HFFc6 (cell line): ENCODE measurements at regions not wholly inside any gene's neighbourhood (a gene's known extent, or its start where the extent isn't known, plus 50 kb on each side); places are given as distances from the start of the nearest gene placed in this dataset.

Source experiments
- DNase-seq: peaks from one replicate; pipeline ENCODE4 v3.0.0-alpha.2; 2018
- H3K27ac Mint-ChIP-seq: 2 replicates; pipeline ENCODE4 v1.8.0; 2020; ENCODE audit warnings: mild to moderate bottlenecking, mixed read lengths
- H3K27me3 Mint-ChIP-seq: 2 replicates; pipeline ENCODE4 v1.8.0; 2021; ENCODE audit warnings: mild to moderate bottlenecking, moderate library complexity, mixed read lengths; ENCODE audit not compliant: insufficient read depth
- H3K36me3 Mint-ChIP-seq: 2 replicates; pipeline ENCODE4 v1.8.0; 2021; ENCODE audit warnings: low read depth, mixed read lengths
- H3K4me1 Mint-ChIP-seq: 2 replicates; pipeline ENCODE4 v1.8.0; 2020; ENCODE audit warnings: low read depth, mixed read lengths
- H3K4me3 Mint-ChIP-seq: 2 replicates; pipeline ENCODE4 v1.8.0; 2020; ENCODE audit warnings: mild to moderate bottlenecking, moderate library complexity, mixed read lengths
- H3K9me3 Mint-ChIP-seq: 2 replicates; pipeline ENCODE4 v1.8.0; 2020; ENCODE audit warnings: mild to moderate bottlenecking, mixed read lengths
- CTCF ChIP-seq: fragments of 200-600 bp; sonication (generic); IDR thresholded peaks from 2 replicates; pipeline ENCODE4 v1.5.0; 2021; ENCODE audit warnings: antibody characterized with exemption, mild to moderate bottlenecking

GRCh38 chr10:61184429-61184828, 240.4 kb upstream of the RHOBTB1 start:
- H3K4me1 Mint-ChIP-seq: no peaks in the 10 kb centered on the region
- H3K27me3 Mint-ChIP-seq: no peaks in the 10 kb centered on the region
- H3K36me3 Mint-ChIP-seq: no peaks in the 10 kb centered on the region
- H3K9me3 Mint-ChIP-seq: no peaks in the 10 kb centered on the region
- no peak overlapping the region for H3K27ac Mint-ChIP-seq
- no peak overlapping the region for H3K4me3 Mint-ChIP-seq
- DNase-seq: no peak
- TF ChIP-seq CTCF: no peak

- Mint-ChIP-seq H3K27ac (no peak overlapping the region), H3K4me1 (no peaks in the 10 kb centered on the region), H3K36me3 (no peaks in the 10 kb centered on the region), H3K4me3 (no peak overlapping the region), H3K9me3 (no peaks in the 10 kb centered on the region), H3K27me3 (no peaks in the 10 kb centered on the region)
- DNase-seq: no peak
- TF ChIP-seq CTCF: no peak
These were observed 240.0 kb upstream of the RHOBTB1 start for GRCh38 chr10:61183967-61184366.

- no peaks in the 10 kb centered on the region for H3K4me1 Mint-ChIP-seq
- H3K9me3 Mint-ChIP-seq: no peaks in the 10 kb centered on the region
- no peak overlapping the region for H3K27ac Mint-ChIP-seq
- no peak for TF ChIP-seq CTCF
- H3K36me3 Mint-ChIP-seq: no peaks in the 10 kb centered on the region
- DNase-seq: no peak
- H3K27me3 Mint-ChIP-seq: no peaks in the 10 kb centered on the region
- no peak overlapping the region for H3K4me3 Mint-ChIP-seq
These were observed 237.8 kb upstream of the RHOBTB1 start for GRCh38 chr10:61181832-61182231.

GRCh38 chr10:61179771-61180170, 235.8 kb upstream of the RHOBTB1 start:
- Mint-ChIP-seq H3K27ac (no peak overlapping the region), H3K27me3 (peaks cover under 1% of the 10 kb centered on the region; the same call in 1 of the 2 replicates), H3K9me3 (no peaks in the 10 kb centered on the region), H3K4me1 (no peaks in the 10 kb centered on the region), H3K36me3 (no peaks in the 10 kb centered on the region), H3K4me3 (no peak overlapping the region)
- DNase-seq: no peak
- TF ChIP-seq CTCF: no peak

- H3K36me3 Mint-ChIP-seq: no peaks in the 10 kb centered on the region
- H3K4me3 Mint-ChIP-seq: no peak overlapping the region
- H3K9me3 Mint-ChIP-seq: no peaks in the 10 kb centered on the region
- TF ChIP-seq CTCF: no peak
- peaks cover 14% of the 10 kb centered on the region for H3K27me3 Mint-ChIP-seq
- no peak for DNase-seq
- no peaks in the 10 kb centered on the region for H3K4me1 Mint-ChIP-seq
- no peak overlapping the region for H3K27ac Mint-ChIP-seq
These were observed 232.4 kb upstream of the RHOBTB1 start for GRCh38 chr10:61176424-61176823.

GRCh38 chr10:61175316-61175715, 231.3 kb upstream of the RHOBTB1 start:
- TF ChIP-seq CTCF: no peak
- peaks cover 14% of the 10 kb centered on the region for H3K27me3 Mint-ChIP-seq
- no peak overlapping the region for H3K4me3 Mint-ChIP-seq
- H3K27ac Mint-ChIP-seq: no peak overlapping the region
- no peaks in the 10 kb centered on the region for H3K4me1 Mint-ChIP-seq
- no peaks in the 10 kb centered on the region for H3K36me3 Mint-ChIP-seq
- no peaks in the 10 kb centered on the region for H3K9me3 Mint-ChIP-seq
- DNase-seq: no peak
